SK-N-SH (cell line): ENCODE measurements at regions not wholly inside any gene's neighbourhood (a gene's known extent, or its start where the extent isn't known, plus 50 kb on each side); places are given as distances from the start of the nearest gene placed in this dataset.

Experiments used
- CTCF ChIP-seq: fragments of 200-600 bp; sonication (generic); IDR thresholded peaks from 2 replicates; pipeline ENCODE4 v1.6.1; 2017; ENCODE audit warnings: antibody characterized with exemption, mild to moderate bottlenecking, moderate library complexity
- EZH2phosphoT487 ChIP-seq: fragments of 200-600 bp; sonication (generic); IDR thresholded peaks from 2 replicates; pipeline ENCODE4 v1.6.1; 2017; ENCODE audit warnings: low read depth, mixed run types, mild to moderate bottlenecking, antibody characterized with exemption, moderate library complexity, borderline replicate concordance
- JUND ChIP-seq: IDR thresholded peaks from 2 replicates; pipeline ENCODE4 v1.4.0; 2012
- NRF1 ChIP-seq: IDR thresholded peaks from 2 replicates; pipeline ENCODE4 v1.6.1; 2012; ENCODE audit warnings: low read depth, mild to moderate bottlenecking, low read length
- RCOR1 ChIP-seq: fragments of 150-350 bp; IDR thresholded peaks from 2 replicates; pipeline ENCODE4 v1.6.1; 2017; ENCODE audit warnings: antibody characterized with exemption, low read length
- TAF1 ChIP-seq: IDR thresholded peaks from 2 replicates; pipeline ENCODE4 v1.6.1; 2012; ENCODE audit warnings: low read depth, mild to moderate bottlenecking, low read length, moderate library complexity, borderline replicate concordance
- TEAD4 ChIP-seq: IDR thresholded peaks from 2 replicates; pipeline ENCODE4 v1.4.0; 2012; ENCODE audit warnings: mild to moderate bottlenecking, borderline replicate concordance; ENCODE audit not compliant: insufficient read depth
- ZBTB33 ChIP-seq: IDR thresholded peaks from 2 replicates; pipeline ENCODE4 v1.4.0; 2012; ENCODE audit warnings: low read depth, borderline replicate concordance

- TF ChIP-seq CTCF (no peak), JUND (no peak), TAF1 (no peak), EZH2phosphoT487 (no peak), RCOR1 (no peak), ZBTB33 (no peak), NRF1 (no peak), TEAD4 (no peak)
These were observed 185.2 kb downstream of the KLF13 start for GRCh38 chr15:31511707-31512310.
